GM12864 (cell line): ENCODE measurements at regions not wholly inside any gene's neighbourhood (a gene's known extent, or its start where the extent isn't known, plus 50 kb on each side); places are given as distances from the start of the nearest gene placed in this dataset.

ENCODE experiments used
- DNase-seq: peaks from one replicate; pipeline ENCODE4 v3.0.0-alpha.2; 2011; ENCODE audit warnings: low read depth
- H3K4me3 ChIP-seq: 2 replicates; pipeline ENCODE4 v1.5.1; 2011; ENCODE audit warnings: mild to moderate bottlenecking, low read depth, low read length, control low read depth
- CTCF ChIP-seq: IDR thresholded peaks from 2 replicates; pipeline ENCODE4 v1.5.1; 2011; ENCODE audit warnings: low read depth, mild to moderate bottlenecking, moderate library complexity, low read length, control low read depth, inconsistent platforms; ENCODE audit errors: missing control alignments

- no peak for TF ChIP-seq CTCF
- DNase-seq: no peak
- no peak overlapping the region for H3K4me3 ChIP-seq
These were observed 905.6 kb downstream of the BCL11B start for GRCh38 chr14:98366429-98366828.

- no peak for TF ChIP-seq CTCF
- DNase-seq: no peak
- H3K4me3 ChIP-seq: no peak overlapping the region
These were observed 903.8 kb downstream of the BCL11B start for GRCh38 chr14:98368221-98368620.

- DNase-seq: no peak
- H3K4me3 ChIP-seq: no peak overlapping the region
- no peak for TF ChIP-seq CTCF
These were observed 903.1 kb downstream of the BCL11B start for GRCh38 chr14:98368916-98369315.

- TF ChIP-seq CTCF: no peak
- H3K4me3 ChIP-seq: no peak overlapping the region
- DNase-seq: no peak
These were observed 902.7 kb downstream of the BCL11B start for GRCh38 chr14:98369344-98369743.

GRCh38 chr14:98370352-98370751 lies 901.6 kb downstream of the BCL11B start:
- DNase-seq: no peak
- no peak overlapping the region for H3K4me3 ChIP-seq
- no peak for TF ChIP-seq CTCF

GRCh38 chr14:98371141-98371540 lies 900.9 kb downstream of the BCL11B start:
- DNase-seq: no peak
- no peak overlapping the region for H3K4me3 ChIP-seq
- TF ChIP-seq CTCF: no peak

GRCh38 chr14:98374136-98374535 lies 897.9 kb downstream of the BCL11B start:
- no peak for TF ChIP-seq CTCF
- H3K4me3 ChIP-seq: no peak overlapping the region
- no peak for DNase-seq
